BE2C (cell line): ENCODE measurements at regions not wholly inside any gene's neighbourhood (a gene's known extent, or its start where the extent isn't known, plus 50 kb on each side); places are given as distances from the start of the nearest gene placed in this dataset.

Source experiments
- DNase-seq: peaks from one replicate; pipeline ENCODE4 v3.0.0-alpha.2; 2020
- H3K27me3 ChIP-seq: fragments of 250-450 bp; sonication (Bioruptor Pico); 2 replicates; pipeline ENCODE4 v1.5.1; 2020; ENCODE audit warnings: mild to moderate bottlenecking
- H3K36me3 ChIP-seq: fragments of 250-450 bp; sonication (Bioruptor Pico); 2 replicates; pipeline ENCODE4 v1.5.1; 2020; ENCODE audit warnings: mild to moderate bottlenecking
- H3K4me1 ChIP-seq: fragments of 250-450 bp; sonication (Bioruptor Pico); 2 replicates; pipeline ENCODE4 v1.5.1; 2020
- H3K4me3 ChIP-seq: 2 replicates; pipeline ENCODE4 v1.5.1; 2011; ENCODE audit warnings: low read depth, low read length
- H3K9me3 ChIP-seq: fragments of 250-450 bp; sonication (Bioruptor Pico); 2 replicates; pipeline ENCODE4 v1.5.1; 2020
- TF ChIP-seq, protein P1 (sequence below): IDR thresholded peaks from 2 replicates; pipeline ENCODE4 v1.5.1; 2012; ENCODE audit warnings: mild to moderate bottlenecking, low read depth, low read length

- Histone ChIP-seq H3K27me3 (no peaks in the 10 kb centered on the region), H3K4me1 (no peaks in the 10 kb centered on the region), H3K4me3 (no peak overlapping the region), H3K36me3 (no peaks in the 10 kb centered on the region), H3K9me3 (no peaks in the 10 kb centered on the region)
- TF ChIP-seq, protein P1, sequence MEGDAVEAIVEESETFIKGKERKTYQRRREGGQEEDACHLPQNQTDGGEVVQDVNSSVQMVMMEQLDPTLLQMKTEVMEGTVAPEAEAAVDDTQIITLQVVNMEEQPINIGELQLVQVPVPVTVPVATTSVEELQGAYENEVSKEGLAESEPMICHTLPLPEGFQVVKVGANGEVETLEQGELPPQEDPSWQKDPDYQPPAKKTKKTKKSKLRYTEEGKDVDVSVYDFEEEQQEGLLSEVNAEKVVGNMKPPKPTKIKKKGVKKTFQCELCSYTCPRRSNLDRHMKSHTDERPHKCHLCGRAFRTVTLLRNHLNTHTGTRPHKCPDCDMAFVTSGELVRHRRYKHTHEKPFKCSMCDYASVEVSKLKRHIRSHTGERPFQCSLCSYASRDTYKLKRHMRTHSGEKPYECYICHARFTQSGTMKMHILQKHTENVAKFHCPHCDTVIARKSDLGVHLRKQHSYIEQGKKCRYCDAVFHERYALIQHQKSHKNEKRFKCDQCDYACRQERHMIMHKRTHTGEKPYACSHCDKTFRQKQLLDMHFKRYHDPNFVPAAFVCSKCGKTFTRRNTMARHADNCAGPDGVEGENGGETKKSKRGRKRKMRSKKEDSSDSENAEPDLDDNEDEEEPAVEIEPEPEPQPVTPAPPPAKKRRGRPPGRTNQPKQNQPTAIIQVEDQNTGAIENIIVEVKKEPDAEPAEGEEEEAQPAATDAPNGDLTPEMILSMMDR = no peak
- DNase-seq = no peak
Measured at GRCh38 chr7:97351488-97351887, 234.0 kb downstream of the SDHAF3 start.

DNA sequence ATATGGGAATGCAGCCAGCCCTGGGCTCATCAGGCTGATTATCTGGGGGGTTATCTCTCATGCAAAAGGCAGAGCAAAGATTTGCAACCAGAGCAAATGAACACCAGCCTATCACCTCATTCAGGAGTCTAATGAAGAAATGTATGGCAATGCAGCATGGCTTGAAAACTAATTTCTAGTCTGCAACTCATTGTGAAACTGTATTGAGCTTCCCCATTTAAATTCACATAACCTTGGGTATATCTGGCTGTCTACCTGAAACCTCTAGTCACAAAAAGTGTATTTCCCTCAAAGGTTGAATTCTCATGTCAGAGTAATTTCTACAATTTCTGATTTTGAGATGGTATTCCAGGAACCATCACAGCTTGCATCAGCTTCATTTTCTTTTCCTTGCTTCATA, 240.0 kb downstream of the SDHAF3 start:
- Histone ChIP-seq H3K4me3 (no peak overlapping the region), H3K27me3 (no peaks in the 10 kb centered on the region), H3K4me1 (no peaks in the 10 kb centered on the region), H3K9me3 (no peaks in the 10 kb centered on the region), H3K36me3 (no peaks in the 10 kb centered on the region)
- TF ChIP-seq, protein P1 = no peak
- no peak for DNase-seq

GRCh38 chr7:97372882-97373281, 255.4 kb downstream of the SDHAF3 start:
- TF ChIP-seq, protein P1 = no peak

GRCh38 chr7:97373736-97374135, 256.2 kb downstream of the SDHAF3 start:
- H3K27me3 ChIP-seq = no peaks in the 10 kb centered on the region
- TF ChIP-seq, protein P1 = no peak
- H3K36me3 ChIP-seq = no peaks in the 10 kb centered on the region
- no peak overlapping the region for H3K4me3 ChIP-seq
- no peak for DNase-seq
- H3K4me1 ChIP-seq = no peaks in the 10 kb centered on the region
- no peaks in the 10 kb centered on the region for H3K9me3 ChIP-seq

More at GRCh38 chr7:97372882-97373281, 255.4 kb downstream of the SDHAF3 start:
- H3K9me3 ChIP-seq = no peaks in the 10 kb centered on the region
- H3K27me3 ChIP-seq = no peaks in the 10 kb centered on the region
- no peaks in the 10 kb centered on the region for H3K4me1 ChIP-seq
- no peak for DNase-seq
- no peak overlapping the region for H3K4me3 ChIP-seq
- no peaks in the 10 kb centered on the region for H3K36me3 ChIP-seq

DNA sequence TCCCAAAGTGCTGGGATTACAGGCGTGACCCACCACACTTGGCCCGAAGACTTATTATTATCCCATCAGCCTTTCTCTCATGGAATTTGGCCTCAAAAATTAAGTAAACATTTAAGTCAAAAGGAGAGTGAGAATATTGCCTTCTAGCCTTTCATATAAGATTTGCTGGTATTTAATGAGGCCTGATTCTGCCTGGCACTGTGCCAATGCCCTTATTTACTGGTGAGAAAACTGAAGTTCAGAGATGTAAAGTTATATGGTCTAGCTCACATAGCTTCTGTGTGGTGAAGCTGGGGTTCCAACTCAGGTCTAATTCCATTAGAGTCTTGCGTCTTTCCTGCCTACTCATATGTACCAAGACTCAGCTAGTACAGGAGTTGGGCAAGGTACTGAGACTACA, 260.2 kb downstream of the SDHAF3 start:
- no peak for DNase-seq
- H3K27me3 ChIP-seq = no peaks in the 10 kb centered on the region
- H3K4me3 ChIP-seq = no peak overlapping the region
- TF ChIP-seq, protein P1 = no peak
- no peaks in the 10 kb centered on the region for H3K9me3 ChIP-seq
- H3K4me1 ChIP-seq = no peaks in the 10 kb centered on the region
- no peaks in the 10 kb centered on the region for H3K36me3 ChIP-seq

DNA sequence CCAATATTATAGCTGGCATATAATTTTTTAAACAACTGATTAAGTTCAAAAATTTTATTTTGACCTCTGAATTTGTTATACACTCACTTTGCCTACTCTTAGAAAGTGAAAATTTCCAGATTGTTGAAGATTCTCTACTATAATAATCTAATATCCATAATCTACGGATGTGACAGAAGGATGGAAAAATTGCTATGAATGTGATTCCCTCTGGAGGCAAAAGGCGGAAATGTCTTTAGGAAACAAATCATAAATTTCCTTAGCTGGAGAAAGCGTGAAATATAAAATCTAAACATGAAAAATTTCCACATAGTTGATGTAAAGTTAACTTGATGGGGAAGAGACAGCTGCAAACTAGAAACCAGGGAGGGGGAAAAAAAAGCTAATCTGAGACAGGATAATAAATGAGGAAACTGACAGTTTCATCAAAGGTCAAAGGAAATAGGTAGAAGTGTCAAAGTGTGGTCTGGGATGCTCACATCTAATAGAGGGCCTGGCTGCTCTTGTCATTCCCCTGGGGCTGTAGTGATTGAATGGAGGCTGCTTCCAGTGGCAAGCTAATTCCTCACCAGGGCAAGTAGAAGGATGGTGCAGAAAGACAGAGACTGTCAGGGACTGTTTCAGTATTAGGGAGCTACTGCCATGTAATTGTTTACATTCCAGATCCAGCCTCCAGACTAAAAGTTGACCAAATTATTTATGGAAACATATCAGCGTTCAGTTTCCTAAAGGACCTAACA, 264.5 kb downstream of the SDHAF3 start:
- H3K36me3 ChIP-seq = no peaks in the 10 kb centered on the region
- no peaks in the 10 kb centered on the region for H3K9me3 ChIP-seq
- H3K4me1 ChIP-seq = no peaks in the 10 kb centered on the region
- no peak overlapping the region for H3K4me3 ChIP-seq
- TF ChIP-seq, protein P1 = no peak
- H3K27me3 ChIP-seq = no peaks in the 10 kb centered on the region
- no peak for DNase-seq
